Progenitor cell of endocrine pancreas (in vitro differentiated cells): ENCODE measurements at regions not wholly inside any gene's neighbourhood (a gene's known extent, or its start where the extent isn't known, plus 50 kb on each side); places are given as distances from the start of the nearest gene placed in this dataset.

ENCODE experiments used
- DNase-seq: peaks from one replicate; pipeline ENCODE4 v3.0.0; 2021; ENCODE audit warnings: low spot score; ENCODE audit not compliant: unreplicated experiment
- H3K27ac Mint-ChIP-seq: 2 replicates; pipeline ENCODE4 v1.8.0; 2021; ENCODE audit warnings: mild to moderate bottlenecking, moderate library complexity, mixed read lengths
- H3K27me3 Mint-ChIP-seq: 2 replicates; pipeline ENCODE4 v1.8.0; 2021; ENCODE audit warnings: mixed read lengths
- H3K36me3 Mint-ChIP-seq: 2 replicates; pipeline ENCODE4 v1.8.0; 2022; ENCODE audit warnings: mixed read lengths; ENCODE audit not compliant: insufficient read depth
- H3K4me1 Mint-ChIP-seq: 2 replicates; pipeline ENCODE4 v1.8.0; 2021; ENCODE audit warnings: low read depth, mixed read lengths
- H3K4me3 Mint-ChIP-seq: 2 replicates; pipeline ENCODE4 v1.8.0; 2021; ENCODE audit warnings: low read depth, mild to moderate bottlenecking, moderate library complexity, mixed read lengths
- H3K9me3 Mint-ChIP-seq: 2 replicates; pipeline ENCODE4 v1.8.0; 2021; ENCODE audit warnings: low read depth, mixed read lengths
- CTCF ChIP-seq: fragments of 200-600 bp; sonication (generic); IDR thresholded peaks from one replicate; pipeline ENCODE4 v1.5.0; 2021; ENCODE audit warnings: antibody characterized with exemption, mild to moderate bottlenecking; ENCODE audit not compliant: unreplicated experiment

GRCh38 chr5:8209500-8209899, 340.6 kb downstream of the MTRR start:
- no peak for TF ChIP-seq CTCF
- DNase-seq: no peak
- H3K9me3 Mint-ChIP-seq: no peaks in the 10 kb centered on the region
- no peaks in the 10 kb centered on the region for H3K36me3 Mint-ChIP-seq
- peaks cover 3% of the 10 kb centered on the region for H3K27me3 Mint-ChIP-seq
- no peaks in the 10 kb centered on the region for H3K4me1 Mint-ChIP-seq
- H3K4me3 Mint-ChIP-seq: no peak overlapping the region
- H3K27ac Mint-ChIP-seq: no peak overlapping the region

- Mint-ChIP-seq H3K9me3 (no peaks in the 10 kb centered on the region), H3K36me3 (no peaks in the 10 kb centered on the region), H3K27me3 (peaks cover 3% of the 10 kb centered on the region), H3K4me1 (no peaks in the 10 kb centered on the region), H3K27ac (no peak overlapping the region), H3K4me3 (no peak overlapping the region)
- no peak for DNase-seq
- no peak for TF ChIP-seq CTCF
Observed at GRCh38 chr5:8213701-8214240, 344.8 kb downstream of the MTRR start.

GRCh38 chr5:8216921-8217320, 348.0 kb downstream of the MTRR start:
- Mint-ChIP-seq H3K4me3 (no peak overlapping the region), H3K9me3 (peaks cover 6% of the 10 kb centered on the region), H3K4me1 (no peaks in the 10 kb centered on the region), H3K27ac (no peak overlapping the region), H3K27me3 (peaks cover 3% of the 10 kb centered on the region), H3K36me3 (no peaks in the 10 kb centered on the region)
- TF ChIP-seq CTCF: no peak
- no peak for DNase-seq

GRCh38 chr5:8226148-8226547, 357.2 kb downstream of the MTRR start:
- Mint-ChIP-seq H3K36me3 (no peaks in the 10 kb centered on the region), H3K9me3 (peaks cover 10% of the 10 kb centered on the region), H3K4me1 (no peaks in the 10 kb centered on the region), H3K4me3 (no peak overlapping the region), H3K27ac (no peak overlapping the region), H3K27me3 (peaks cover 3% of the 10 kb centered on the region)
- no peak for TF ChIP-seq CTCF
- no peak for DNase-seq

GRCh38 chr5:8227112-8227511, 358.2 kb downstream of the MTRR start:
- Mint-ChIP-seq H3K4me1 (no peaks in the 10 kb centered on the region), H3K36me3 (no peaks in the 10 kb centered on the region), H3K27me3 (peaks cover 3% of the 10 kb centered on the region), H3K4me3 (no peak overlapping the region), H3K27ac (no peak overlapping the region), H3K9me3 (peaks cover 5% of the 10 kb centered on the region)
- no peak for DNase-seq
- TF ChIP-seq CTCF: no peak
